Endothelial cell of umbilical vein (primary cell): ENCODE measurements at regions not wholly inside any gene's neighbourhood (a gene's known extent, or its start where the extent isn't known, plus 50 kb on each side); places are given as distances from the start of the nearest gene placed in this dataset.

Source experiments
- BruUV-seq: library from RNA; stranded (reverse); fragments of 400-500 nt; replicated peaks from 2 replicates; lab custom pipeline; 2021; lab: Mats Ljungman, UMichigan
- CTCF ChIA-PET: fragments of 300-600, 350-600 bp; sonication (Branson Sonifier 250); formaldehyde crosslinking; loops from one replicate; lab custom pipeline; 2021; ENCODE audit warnings: antibody characterized with exemption, inconsistent platforms; lab: Charles Lee
- POLR2A ChIA-PET: fragments of 300-600, 350-600 bp; sonication (Branson Sonifier 250); formaldehyde crosslinking; loops from one replicate; lab custom pipeline; 2021; ENCODE audit warnings: antibody characterized with exemption, inconsistent platforms; lab: Charles Lee
- DNase-seq: peaks from one replicate; pipeline ENCODE4 v3.0.0-alpha.2; 2011; ENCODE audit warnings: low read depth, low spot score
- FAIRE-seq: peaks from 2 replicates; lab custom pipeline; 2011; peaks lifted over from hg19 to GRCh38; lab: Jason Lieb, UNC
- H2AFZ ChIP-seq: 2 replicates; pipeline ENCODE4 v1.6.0; 2012; ENCODE audit warnings: low read depth, low read length, control low read depth, inconsistent platforms
- H3K27ac ChIP-seq: 2 replicates; pipeline ENCODE4 v1.5.1; 2011; ENCODE audit warnings: low read depth, mild to moderate bottlenecking, control low read depth, low read length, moderate library complexity; ENCODE audit not compliant: insufficient read depth
- H3K27me3 ChIP-seq, 2 experiments: 2 replicates each; pipeline versions ENCODE4 v1.6.0 to v1.6.1; 2011; ENCODE audit warnings: low read length in 2 of 2, mixed read lengths in 1 of 2; ENCODE audit not compliant: control insufficient read depth in 2 of 2, insufficient read depth in 2 of 2
- H3K36me3 ChIP-seq, 2 experiments: 2 replicates in 1 of 2; 3 replicates in 1 of 2; pipeline ENCODE4 v1.5.1; 2011; ENCODE audit warnings: low read length in 2 of 2, mild to moderate bottlenecking in 1 of 2, moderate library complexity in 1 of 2; ENCODE audit not compliant: control insufficient read depth in 2 of 2, insufficient read depth in 2 of 2; ENCODE audit errors: extremely low read depth in 1 of 2
- H3K4me1 ChIP-seq: 3 replicates; pipeline ENCODE4 v1.5.1; 2011; ENCODE audit warnings: mild to moderate bottlenecking, low read length; ENCODE audit not compliant: control insufficient read depth, insufficient read depth; ENCODE audit errors: extremely low read depth
- H3K4me2 ChIP-seq: 2 replicates; pipeline ENCODE4 v1.6.1; 2011; ENCODE audit warnings: low read length, control low read depth, mixed read lengths; ENCODE audit not compliant: insufficient read depth
- H3K4me3 ChIP-seq, 3 experiments: fragments of 200-600 bp in 1 of 3; sonication (generic), shearing (Covaris generic) in 1 of 3; replicated peaks in 1 of 3; 2 replicates each; pipeline ENCODE4 v1.5.1; 2011 to 2016; ENCODE audit warnings: control low read depth in 3 of 3, low read length in 3 of 3, mild to moderate bottlenecking in 2 of 3, inconsistent platforms in 1 of 3, low read depth in 1 of 3, moderate library complexity in 1 of 3; ENCODE audit not compliant: insufficient read depth in 1 of 3
- H3K79me2 ChIP-seq: 2 replicates; pipeline ENCODE4 v1.6.0; 2012; ENCODE audit warnings: low read length, inconsistent platforms; ENCODE audit not compliant: control insufficient read depth, insufficient read depth
- H3K9ac ChIP-seq: replicated peaks from 2 replicates; pipeline ENCODE3; 2011; ENCODE audit warnings: low read length, control low read depth; ENCODE audit not compliant: insufficient read depth; ENCODE audit errors: extremely low read depth
- H3K9me1 ChIP-seq: replicated peaks from 3 replicates; pipeline ENCODE4 v1.6.0; 2011; ENCODE audit warnings: mild to moderate bottlenecking, low read length; ENCODE audit not compliant: control insufficient read depth, insufficient read depth; ENCODE audit errors: extremely low read depth
- H3K9me3 ChIP-seq: replicated peaks from 2 replicates; pipeline ENCODE4 v1.5.1; 2012; ENCODE audit warnings: low read length, inconsistent platforms; ENCODE audit not compliant: control insufficient read depth, insufficient read depth
- H4K20me1 ChIP-seq: replicated peaks from 2 replicates; pipeline ENCODE3; 2011; ENCODE audit warnings: mild to moderate bottlenecking, low read length; ENCODE audit not compliant: control insufficient read depth, insufficient read depth; ENCODE audit errors: extremely low read depth
- CTCF ChIP-seq, 2 donors: IDR thresholded peaks; 1 replicate in 1 of 2; 2 replicates in 1 of 2; pipeline ENCODE4 v1.5.1; 2011; ENCODE audit warnings: low read length in 2 of 2, mild to moderate bottlenecking in 2 of 2, moderate library complexity in 2 of 2, control low read depth in 1 of 2, inconsistent platforms in 1 of 2, low read depth in 1 of 2; ENCODE audit not compliant: insufficient read depth in 1 of 2; ENCODE audit errors: extremely low read depth in 1 of 2
- EZH2 ChIP-seq: IDR thresholded peaks from 2 replicates; pipeline ENCODE4 v1.6.1; 2012; ENCODE audit warnings: borderline replicate concordance, low read depth, mild to moderate bottlenecking, moderate library complexity, low read length, inconsistent platforms; ENCODE audit not compliant: severe bottlenecking
- FOS ChIP-seq: IDR thresholded peaks from 2 replicates; pipeline ENCODE4 v1.6.1; 2011; ENCODE audit warnings: mild to moderate bottlenecking, low read length, moderate library complexity, borderline replicate concordance; ENCODE audit not compliant: insufficient read depth
- GATA2 ChIP-seq: IDR thresholded peaks from 2 replicates; pipeline ENCODE4 v1.7.0; 2011; ENCODE audit warnings: low read depth, mild to moderate bottlenecking, moderate library complexity, mixed read lengths, low read length; ENCODE audit not compliant: insufficient read length, insufficient read depth
- JUN ChIP-seq: IDR thresholded peaks from 2 replicates; pipeline ENCODE4 v1.6.1; 2011; ENCODE audit warnings: borderline replicate concordance, low read depth; ENCODE audit not compliant: insufficient read length, insufficient read depth
- MAX ChIP-seq: IDR thresholded peaks from 2 replicates; pipeline ENCODE4 v1.6.1; 2011; ENCODE audit not compliant: insufficient read depth, insufficient read length
- MYC ChIP-seq: IDR thresholded peaks from one replicate; pipeline ENCODE4 v1.6.1; 2011; ENCODE audit warnings: mild to moderate bottlenecking, low read depth, low read length
- POLR2A ChIP-seq: IDR thresholded peaks from 2 replicates; pipeline ENCODE4 v1.6.1; 2012; ENCODE audit warnings: low read depth, mild to moderate bottlenecking, control low read depth, low read length
- POLR2AphosphoS5 ChIP-seq: IDR thresholded peaks from 2 replicates; pipeline ENCODE4 v1.6.1; 2012; ENCODE audit warnings: low read depth, mild to moderate bottlenecking, control low read depth, low read length, moderate library complexity; ENCODE audit not compliant: insufficient read depth
- dilution Hi-C: fragments of 300-500 bp; cut with MboI; formaldehyde crosslinking; loops from one replicate; pipeline ENCODE4 v1.15.0; 2019; ENCODE audit warnings: low sequenced_read_pairs; ENCODE audit not compliant: extremely low pct_ligation_motif_present
- intact Hi-C: fragments of 100-400 bp; cut with micrococcal nuclease; formaldehyde crosslinking; loops from one replicate; pipeline ENCODE4 v1.10.0; 2022

GRCh38 chr10:94129393-94130130 is 135.8 kb downstream of the PLCE1 start:
- TF ChIP-seq FOS = no peak
- no peak for TF ChIP-seq CTCF (IDR thresholded peaks at IDR 0.05; ENCODE audit: extremely low read depth in 1 of 2, insufficient read depth in 1 of 2, low read depth in 1 of 2, low read length in 2 of 2)
- TF ChIP-seq MAX = no peak
- Histone ChIP-seq H3K4me3 (no peak overlapping the region), H4K20me1 (no peaks in the 10 kb centered on the region), H3K9me1 (no peaks in the 10 kb centered on the region), H3K27me3 (no peaks in the 10 kb centered on the region), H3K4me1 (no peaks in the 10 kb centered on the region), H3K27ac (no peak overlapping the region), H2AFZ (no peak overlapping the region), H3K4me2 (no peak overlapping the region), H3K9me3 (no peaks in the 10 kb centered on the region), H3K79me2 (no peaks in the 10 kb centered on the region), H3K9ac (no peak overlapping the region), H3K36me3 (no peaks in the 10 kb centered on the region)
- dilution Hi-C loops = no loop called here
- intact Hi-C loops = no loop called here
- FAIRE-seq (no peak), DNase-seq (no peak)
- CTCF ChIA-PET = no interaction called here
- POLR2A ChIA-PET = no interaction called here
- no TSS peak for BruUV-seq

GRCh38 chr10:94131885-94132284 is 138.2 kb downstream of the PLCE1 start:
- H3K27ac ChIP-seq = no peak overlapping the region
- H3K27me3 ChIP-seq = no peaks in the 10 kb centered on the region
- no peaks in the 10 kb centered on the region for H3K9me1 ChIP-seq
- FAIRE-seq (no peak), DNase-seq (no peak)
- no peaks in the 10 kb centered on the region for H3K36me3 ChIP-seq
- BruUV-seq = no TSS peak
- no peak overlapping the region for H3K9ac ChIP-seq
- TF ChIP-seq JUN (no peak), FOS (no peak), EZH2 (no peak), MAX (no peak), MYC (no peak), POLR2A (no peak), GATA2 (no peak), CTCF (IDR thresholded peaks at IDR 0.05; ENCODE audit: extremely low read depth in 1 of 2, insufficient read depth in 1 of 2, low read depth in 1 of 2, low read length in 2 of 2) (no peak), POLR2AphosphoS5 (no peak)
- ChIA-PET POLR2A (no interaction called here), CTCF (no interaction called here)
- H3K9me3 ChIP-seq = no peaks in the 10 kb centered on the region
- no peak overlapping the region for H3K4me3 ChIP-seq
- H3K4me1 ChIP-seq = no peaks in the 10 kb centered on the region
- dilution Hi-C loops = no loop called here
- H2AFZ ChIP-seq = no peak overlapping the region
- H3K79me2 ChIP-seq = no peaks in the 10 kb centered on the region
- H3K4me2 ChIP-seq = no peak overlapping the region
- intact Hi-C loops = no loop called here
- H4K20me1 ChIP-seq = no peaks in the 10 kb centered on the region
